Common myeloid progenitor, CD34-positive (primary cell): ENCODE measurements at regions not wholly inside any gene's neighbourhood (a gene's known extent, or its start where the extent isn't known, plus 50 kb on each side); places are given as distances from the start of the nearest gene placed in this dataset.

Source experiments
- CTCF ChIA-PET: fragments of 350-600 bp; sonication (Branson Sonifier 250); formaldehyde crosslinking; loops from one replicate; lab custom pipeline; 2021; ENCODE audit warnings: antibody characterized with exemption; lab: Charles Lee
- POLR2A ChIA-PET: fragments of 350-600 bp; sonication (Branson Sonifier 250); formaldehyde crosslinking; loops from one replicate; lab custom pipeline; 2021; ENCODE audit warnings: antibody characterized with exemption; lab: Charles Lee
- DNase-seq, 3 donors: peaks; one replicate each; pipeline versions ENCODE4 v3.0.0 to v3.0.0-alpha.2; 2013
- H3K27ac ChIP-seq, 2 experiments: 1 replicate in 1 of 2; 2 replicates in 1 of 2; pipeline ENCODE4 v1.7.0; 2013; ENCODE audit warnings: inconsistent platforms in 2 of 2, low read length in 2 of 2, mild to moderate bottlenecking in 2 of 2, low read depth in 1 of 2, moderate library complexity in 1 of 2; ENCODE audit not compliant: severe bottlenecking in 2 of 2, insufficient read depth in 1 of 2, poor library complexity in 1 of 2
- H3K27me3 ChIP-seq, 5 experiments: replicated peaks in 2 of 5; 1 replicate in 3 of 5; 2 replicates in 2 of 5; pipeline versions ENCODE4 v1.6.1 to v1.7.0; 2013; ENCODE audit warnings: low read length in 4 of 5, mild to moderate bottlenecking in 2 of 5, moderate library complexity in 2 of 5, inconsistent platforms in 1 of 5; ENCODE audit not compliant: insufficient read depth in 5 of 5, control insufficient read depth in 4 of 5
- H3K36me3 ChIP-seq, 4 experiments: 1 replicate in 2 of 4; 2 replicates in 2 of 4; pipeline versions ENCODE4 v1.6.1 to v1.7.0; 2013; ENCODE audit warnings: low read length in 3 of 4, control low read depth in 1 of 4, mild to moderate bottlenecking in 1 of 4; ENCODE audit not compliant: control insufficient read depth in 4 of 4, insufficient read depth in 4 of 4
- H3K4me1 ChIP-seq, 4 experiments: 1 replicate in 3 of 4; 2 replicates in 1 of 4; pipeline versions ENCODE4 v1.6.1 to v1.7.1; 2013; ENCODE audit warnings: low read length in 3 of 4, mild to moderate bottlenecking in 3 of 4, control low read depth in 1 of 4, inconsistent platforms in 1 of 4, moderate library complexity in 1 of 4; ENCODE audit not compliant: control insufficient read depth in 4 of 4, insufficient read depth in 4 of 4; ENCODE audit errors: control extremely low read depth in 1 of 4
- H3K4me3 ChIP-seq, 7 experiments: 1 replicate in 4 of 7; 2 replicates in 3 of 7; pipeline versions ENCODE4 v1.5.1 to v1.7.0; 2013; ENCODE audit warnings: mild to moderate bottlenecking in 7 of 7, low read length in 6 of 7, moderate library complexity in 6 of 7, inconsistent platforms in 2 of 7, low read depth in 2 of 7, control low read depth in 1 of 7; ENCODE audit not compliant: insufficient read depth in 4 of 7, control insufficient read depth in 1 of 7; ENCODE audit errors: extremely low read depth in 1 of 7
- H3K9me3 ChIP-seq, 5 experiments: 1 replicate in 4 of 5; 2 replicates in 1 of 5; pipeline versions ENCODE4 v1.6.1 to v1.7.1; 2013; ENCODE audit warnings: low read length in 4 of 5, mild to moderate bottlenecking in 2 of 5, inconsistent platforms in 1 of 5, low read depth in 1 of 5, moderate library complexity in 1 of 5; ENCODE audit not compliant: control insufficient read depth in 4 of 5, insufficient read depth in 2 of 5; ENCODE audit errors: control extremely low read depth in 1 of 5
- WGBS: methylation state at CpG from one replicate; pipeline ENCODE4 v1.1.5; 2013; ENCODE audit not compliant: insufficient coverage; 5-methylcytosine and 5-hydroxymethylcytosine counted together

- POLR2A ChIA-PET: no interaction called here
- Histone ChIP-seq H3K36me3 (no peaks in the 10 kb centered on the region), H3K27me3 (peaks cover 0 to 2% (median 0%) of the 10 kb centered on the region in 5 experiments), H3K9me3 (no peaks in the 10 kb centered on the region), H3K27ac (no peak overlapping the region), H3K4me3 (no peak overlapping the region), H3K4me1 (peaks cover 0 to 6% (median 5%) of the 10 kb centered on the region in 4 experiments)
- 91% methylated on average over 6 of the region's 7 CpGs for WGBS
- DNase-seq: no peak
- CTCF ChIA-PET: interaction anchor here (1.0 kb wide), 1 partner anchor 461 kb away, joined by 3 read pairs; no protein-coding TSS in a partner anchor
Measured at GRCh38 chr5:159509002-159509660, 178.8 kb upstream of the IL12B start.

- Histone ChIP-seq H3K4me1 (no peaks in the 10 kb centered on the region), H3K36me3 (no peaks in the 10 kb centered on the region), H3K4me3 (no peak overlapping the region), H3K9me3 (no peaks in the 10 kb centered on the region), H3K27me3 (peaks cover 0 to 5% (median 0%) of the 10 kb centered on the region in 5 experiments), H3K27ac (no peak overlapping the region)
- ChIA-PET CTCF (no interaction called here), POLR2A (no interaction called here)
- no peak for DNase-seq
- 90% methylated on average over 3 of the region's 3 CpGs for WGBS
Measured at GRCh38 chr5:159510282-159510681, 180.0 kb upstream of the IL12B start.

GRCh38 chr5:159511570-159511969 is 181.3 kb upstream of the IL12B start:
- CTCF ChIA-PET: no interaction called here
- WGBS: 100% methylated on average over 1 of the region's 2 CpGs
- H3K4me3 ChIP-seq: no peak overlapping the region
- no peak overlapping the region for H3K27ac ChIP-seq
- peaks cover 0 to 5% (median 0%) of the 10 kb centered on the region in 5 experiments for H3K27me3 ChIP-seq
- POLR2A ChIA-PET: no interaction called here
- H3K9me3 ChIP-seq: no peaks in the 10 kb centered on the region
- no peaks in the 10 kb centered on the region for H3K36me3 ChIP-seq
- H3K4me1 ChIP-seq: no peaks in the 10 kb centered on the region
- DNase-seq: no peak

GRCh38 chr5:159512064-159512463 is 181.8 kb upstream of the IL12B start:
- no peak for DNase-seq
- H3K4me1 ChIP-seq: no peaks in the 10 kb centered on the region
- H3K9me3 ChIP-seq: no peaks in the 10 kb centered on the region
- H3K4me3 ChIP-seq: no peak overlapping the region
- H3K27me3 ChIP-seq: peaks cover 0 to 5% (median 0%) of the 10 kb centered on the region in 5 experiments
- WGBS: 96% methylated on average over 3 of the region's 3 CpGs
- CTCF ChIA-PET: no interaction called here
- POLR2A ChIA-PET: no interaction called here
- H3K27ac ChIP-seq: no peak overlapping the region
- H3K36me3 ChIP-seq: no peaks in the 10 kb centered on the region

GRCh38 chr5:159514229-159514810 is 184.0 kb upstream of the IL12B start:
- Histone ChIP-seq H3K9me3 (no peaks in the 10 kb centered on the region), H3K27me3 (peaks cover 0 to 5% (median 0%) of the 10 kb centered on the region in 5 experiments), H3K36me3 (no peaks in the 10 kb centered on the region), H3K4me3 (no peak overlapping the region), H3K27ac (no peak overlapping the region), H3K4me1 (no peaks in the 10 kb centered on the region)
- ChIA-PET POLR2A (no interaction called here), CTCF (interaction anchor here (0.9 to 2.0 kb wide), 4 partner anchors 10 to 404 kb away, joined by 3 to 6 read pairs (median 4); no protein-coding TSS in a partner anchor)
- WGBS: 88% methylated on average over 11 of the region's 14 CpGs
- DNase-seq: no peak

- Histone ChIP-seq H3K4me3 (no peak overlapping the region), H3K4me1 (no peaks in the 10 kb centered on the region), H3K27me3 (peaks cover 0 to 5% (median 2%) of the 10 kb centered on the region in 5 experiments), H3K36me3 (no peaks in the 10 kb centered on the region), H3K27ac (no peak overlapping the region), H3K9me3 (no peaks in the 10 kb centered on the region)
- ChIA-PET CTCF (interaction anchor here (0.9 to 2.0 kb wide), 9 partner anchors 11 to 463 kb away, joined by 3 to 7 read pairs (median 4); no protein-coding TSS in a partner anchor), POLR2A (interaction anchor here (0.7 kb wide), 1 partner anchor 10 kb away, joined by 6 read pairs; no protein-coding TSS in a partner anchor)
- WGBS: 100% methylated on average over 1 of the region's 4 CpGs
- DNase-seq: no peak
Measured at GRCh38 chr5:159515197-159515596, 184.9 kb upstream of the IL12B start.

GRCh38 chr5:159515909-159516415 is 185.7 kb upstream of the IL12B start:
- no peaks in the 10 kb centered on the region for H3K36me3 ChIP-seq
- H3K27ac ChIP-seq: no peak overlapping the region
- CTCF ChIA-PET: interaction anchor here (0.6 to 2.0 kb wide), 12 partner anchors 12 to 1002 kb away, joined by 3 to 7 read pairs (median 4); no protein-coding TSS in a partner anchor
- WGBS: 83% methylated on average over 4 of the region's 10 CpGs
- H3K9me3 ChIP-seq: no peaks in the 10 kb centered on the region
- H3K4me1 ChIP-seq: no peaks in the 10 kb centered on the region
- DNase-seq: peak; percentile 60 to 78 (median 78)
- H3K27me3 ChIP-seq: peaks cover 0 to 5% (median 3%) of the 10 kb centered on the region in 5 experiments
- H3K4me3 ChIP-seq: no peak overlapping the region
- POLR2A ChIA-PET: interaction anchor here (0.7 kb wide), 1 partner anchor 11 kb away, joined by 6 read pairs; no protein-coding TSS in a partner anchor
